Frontal cortex (tissue), 3 donors: ENCODE measurements at regions not wholly inside any gene's neighbourhood (a gene's known extent, or its start where the extent isn't known, plus 50 kb on each side); places are given as distances from the start of the nearest gene placed in this dataset.

Source experiments
- DNase-seq, 2 donors: peaks; one replicate each; pipeline ENCODE4 v3.0.0; 2012; ENCODE audit warnings: low spot score in 2 of 2
- FAIRE-seq: peaks from 2 replicates; lab custom pipeline; 2012; peaks lifted over from hg19 to GRCh38; lab: Jason Lieb, UNC
- donor health status: control.
- donor health status: control.
- donor health status: control.

DNA sequence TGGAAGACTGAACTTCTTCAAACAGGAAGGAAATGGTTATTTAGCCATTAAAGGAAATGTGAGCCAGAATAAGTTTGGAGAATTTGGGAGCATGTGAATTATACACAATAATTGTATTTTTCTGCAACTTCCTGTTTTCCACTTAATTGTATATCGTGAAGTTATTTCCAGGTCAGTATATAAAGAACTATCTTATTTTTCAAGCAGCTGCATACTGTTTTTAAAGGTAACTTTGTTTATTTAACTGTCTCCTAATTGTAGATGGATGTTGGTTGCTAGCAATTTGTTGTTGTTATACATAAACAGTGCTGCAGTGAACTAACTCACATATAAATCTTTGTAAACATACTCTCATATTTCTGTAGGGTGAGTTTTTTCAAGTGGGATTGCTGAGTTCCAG, 180.3 kb downstream of the HLX start:
- FAIRE-seq (no peak), DNase-seq (no peak)

DNA sequence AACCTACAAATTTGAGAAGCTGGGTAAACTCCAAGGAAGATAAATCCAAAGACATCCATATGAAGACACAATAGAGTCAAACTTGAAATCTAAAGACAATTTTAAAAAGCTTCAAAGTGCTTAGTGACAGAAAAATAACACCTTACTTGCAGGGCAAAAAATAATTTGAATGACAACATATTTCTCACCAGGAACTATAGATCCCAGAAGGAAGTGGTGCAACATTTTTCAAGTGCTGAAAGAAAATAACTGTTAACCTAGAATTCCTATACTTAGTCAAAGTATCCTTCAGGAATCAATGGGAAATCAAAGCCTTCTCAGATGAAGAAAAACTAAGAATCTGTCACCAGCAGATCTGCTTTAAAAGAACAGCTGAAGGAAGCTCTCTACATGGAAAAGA, 184.4 kb downstream of the HLX start:
- FAIRE-seq, result no peak
- DNase-seq, result no peak

DNA sequence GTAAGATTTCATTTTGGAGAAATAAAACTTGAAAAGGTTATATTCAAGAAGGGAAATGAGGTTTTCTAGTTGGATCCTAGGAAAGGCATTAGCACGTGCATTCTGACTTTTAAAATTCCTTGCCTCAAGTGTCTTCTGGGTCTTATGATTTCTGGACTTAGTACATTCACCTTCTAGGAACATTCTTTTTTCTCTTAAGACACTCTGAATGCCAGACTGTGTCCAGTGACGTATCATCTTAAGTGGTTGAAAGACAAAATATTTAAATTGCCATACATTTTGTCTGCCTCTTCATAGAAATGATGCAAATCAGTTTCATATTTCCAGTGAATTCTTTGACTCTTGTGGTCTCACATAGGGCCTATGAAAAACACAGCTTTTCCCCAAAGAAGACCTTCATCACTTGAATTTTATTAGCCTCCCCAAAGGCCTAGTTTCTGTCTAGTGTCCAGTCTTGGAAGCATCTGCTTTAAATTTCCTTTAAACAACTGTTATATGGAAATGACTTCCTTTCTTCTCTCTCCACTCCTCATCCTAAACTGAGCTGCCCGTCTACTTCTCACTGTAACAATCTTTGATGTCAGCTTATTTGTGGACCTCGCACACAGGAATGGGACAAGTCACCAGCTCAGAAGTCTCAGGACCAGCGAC, 187.2 kb downstream of the HLX start:
- no peak for DNase-seq
- no peak for FAIRE-seq

DNA sequence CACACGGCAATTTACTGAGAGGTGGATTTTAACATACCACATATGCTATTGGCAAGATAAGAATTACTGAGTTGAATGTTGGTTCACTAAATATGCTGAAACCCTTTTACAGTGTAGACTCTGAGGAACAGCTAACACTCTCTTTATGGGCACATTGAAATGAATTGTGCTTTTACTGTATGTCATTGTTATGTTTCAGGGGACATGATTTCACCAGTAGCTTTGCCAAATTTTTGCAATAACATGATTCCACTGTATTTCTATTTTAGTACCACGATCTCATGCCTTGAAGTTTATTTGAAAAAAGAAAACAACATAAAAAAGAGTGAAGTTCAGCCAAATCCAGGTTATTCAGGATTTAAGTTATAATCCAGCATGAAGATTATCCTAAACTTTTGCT, 188.5 kb downstream of the HLX start:
- DNase-seq (no peak), FAIRE-seq (no peak)

DNA sequence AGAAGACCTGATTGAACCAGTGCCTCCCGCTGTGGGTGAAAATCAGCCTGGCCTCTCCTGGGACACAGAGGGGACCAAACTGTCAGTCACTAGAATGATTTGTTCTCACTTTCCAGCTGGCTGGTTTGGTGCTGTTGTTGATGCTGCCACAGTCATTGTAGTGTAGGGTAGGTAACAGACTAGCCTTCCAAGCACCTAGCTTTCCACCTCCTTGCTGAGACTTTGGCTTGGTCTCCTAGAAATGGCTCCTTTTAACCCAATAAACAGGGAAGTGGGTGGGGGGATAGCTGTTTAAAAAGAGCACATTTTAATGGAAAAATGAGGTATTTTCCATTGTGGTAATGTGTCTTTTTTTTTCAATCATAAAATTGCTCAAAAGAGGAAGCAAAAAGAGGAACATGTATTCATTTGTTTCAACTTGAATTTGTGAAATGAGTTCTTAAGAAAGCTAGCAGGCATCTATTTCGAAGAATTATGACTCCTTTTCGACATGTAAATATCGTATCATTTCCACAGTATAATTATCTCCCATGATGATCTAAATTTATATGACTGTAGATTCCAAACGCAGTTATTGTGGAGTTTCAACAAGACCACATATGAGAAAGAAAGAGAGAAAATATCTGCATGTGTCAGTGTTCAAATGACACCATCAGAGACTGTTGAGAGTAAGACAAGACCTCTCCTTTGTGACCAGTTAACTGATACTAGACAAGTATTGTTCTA, 190.1 kb downstream of the HLX start:
- DNase-seq (no peak), FAIRE-seq (no peak)

DNA sequence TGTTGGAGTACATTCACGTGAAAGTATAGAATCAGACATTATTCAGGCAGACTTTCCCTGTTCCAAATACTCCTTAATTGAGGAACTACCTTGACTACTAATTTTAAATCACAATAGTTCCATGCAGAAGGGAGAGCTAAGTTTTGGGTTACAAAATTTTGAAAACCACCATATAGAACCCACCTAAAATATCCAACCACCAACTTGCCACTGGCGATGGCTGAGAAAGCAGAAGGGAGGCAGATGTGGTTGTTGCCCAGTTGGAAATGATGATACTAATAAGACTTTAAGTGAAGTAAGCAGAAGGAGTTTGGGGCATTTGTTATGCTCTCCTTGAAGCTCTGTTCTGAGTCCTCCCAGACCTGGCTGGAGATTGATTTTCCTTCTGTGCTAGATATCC, 190.7 kb downstream of the HLX start:
- DNase-seq (no peak), FAIRE-seq (no peak)

DNA sequence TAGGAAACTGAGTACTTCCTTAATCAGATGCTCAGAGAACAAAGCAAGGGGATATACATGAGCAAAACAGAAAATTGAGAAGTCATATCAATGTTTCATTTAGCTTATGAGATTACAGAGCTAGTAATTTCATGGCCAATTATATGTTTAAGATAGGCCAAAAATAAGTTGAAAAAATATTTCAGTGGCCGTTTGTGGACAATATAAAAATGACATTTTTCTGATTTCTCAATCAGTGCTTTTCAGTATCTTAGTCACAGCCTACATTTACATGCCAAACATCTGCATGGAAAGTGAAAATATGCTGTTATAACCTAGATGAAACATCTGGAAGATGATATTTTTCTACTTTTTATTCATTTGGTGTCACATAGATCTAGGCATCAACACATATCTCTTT, 192.5 kb downstream of the HLX start:
- FAIRE-seq, result no peak
- DNase-seq, result no peak

DNA sequence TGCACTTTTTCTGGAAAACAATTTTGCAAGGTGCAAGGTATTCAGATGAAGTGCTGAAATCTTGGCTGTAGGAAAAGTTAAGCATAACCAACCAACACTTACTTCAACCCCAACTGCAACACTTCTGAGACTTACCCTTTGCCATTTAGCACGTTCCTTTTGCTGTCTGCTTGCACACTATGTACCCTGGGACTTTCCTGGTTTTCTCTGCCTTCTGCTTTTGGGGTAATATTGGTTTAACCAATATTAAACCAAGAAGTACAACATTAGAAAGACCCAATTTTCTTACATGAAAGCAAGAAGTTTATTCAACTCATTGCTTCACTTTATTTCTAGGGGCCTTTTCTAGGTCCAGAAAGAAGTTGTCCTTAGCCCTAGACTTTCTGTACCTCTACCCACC, 193.0 kb downstream of the HLX start:
- no peak for FAIRE-seq

DNA sequence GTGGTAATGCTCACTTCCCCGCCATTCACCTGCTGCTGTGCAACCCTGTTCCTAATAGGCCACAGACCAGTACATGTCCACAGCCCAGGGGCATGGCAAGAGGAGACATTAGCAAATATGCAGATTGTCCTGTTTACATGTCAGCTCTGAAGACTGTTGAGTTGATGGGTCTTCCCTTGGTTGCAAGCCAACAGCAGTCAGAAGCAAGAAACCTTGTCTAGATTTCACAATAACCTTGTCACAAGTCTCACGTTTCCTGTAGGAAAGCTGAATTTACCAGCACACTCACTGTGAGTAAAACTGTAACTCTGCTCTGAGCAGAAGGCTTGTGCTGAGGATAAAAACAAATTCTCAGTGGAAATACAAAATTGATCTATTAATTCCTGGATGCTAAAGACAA, 195.1 kb downstream of the HLX start:
- FAIRE-seq (no peak), DNase-seq (no peak)

More for the DNA sequence above, 193.0 kb downstream of the HLX start:
- no peak for DNase-seq

DNA sequence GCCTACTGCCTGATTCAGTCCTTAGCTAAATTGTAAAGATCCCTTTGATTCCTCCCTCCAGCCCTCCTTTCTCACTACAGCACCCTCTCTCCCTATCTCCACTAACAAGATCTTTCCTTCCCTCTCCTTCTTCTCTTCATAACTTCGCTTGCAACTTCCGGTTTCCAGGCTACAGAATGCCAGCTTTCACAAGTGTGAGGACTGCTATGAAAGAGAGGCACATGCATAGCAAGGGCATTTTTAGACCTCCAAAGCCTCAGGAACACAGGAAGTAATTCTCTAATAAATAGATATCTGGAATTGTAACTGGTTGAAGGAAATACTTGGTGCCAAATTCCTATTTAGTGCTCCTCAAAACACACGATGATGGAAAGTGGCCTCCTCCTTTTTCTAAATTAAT, 196.7 kb downstream of the HLX start:
- FAIRE-seq (no peak), DNase-seq (no peak)

DNA sequence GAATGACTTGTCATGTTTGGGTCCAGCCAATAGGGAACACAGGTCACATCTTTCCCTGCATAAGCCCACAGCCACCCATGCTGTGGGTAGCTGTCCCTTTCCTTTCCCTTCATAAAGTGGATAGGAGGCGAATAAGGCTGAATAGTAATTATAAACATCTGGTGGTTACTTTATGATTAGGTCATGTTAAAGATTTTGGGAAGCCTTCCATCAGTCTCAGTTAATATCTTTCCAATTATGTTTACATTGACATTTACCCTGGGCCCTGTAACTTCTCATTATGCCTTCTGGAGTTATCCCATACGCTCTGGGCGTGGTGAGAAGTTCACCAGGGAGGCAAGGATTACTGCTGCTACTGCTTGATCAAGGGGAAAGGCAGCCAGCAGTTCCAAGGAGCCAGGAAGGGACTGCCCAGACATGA, 197.2 kb downstream of the HLX start:
- FAIRE-seq (no peak), DNase-seq (no peak)

DNA sequence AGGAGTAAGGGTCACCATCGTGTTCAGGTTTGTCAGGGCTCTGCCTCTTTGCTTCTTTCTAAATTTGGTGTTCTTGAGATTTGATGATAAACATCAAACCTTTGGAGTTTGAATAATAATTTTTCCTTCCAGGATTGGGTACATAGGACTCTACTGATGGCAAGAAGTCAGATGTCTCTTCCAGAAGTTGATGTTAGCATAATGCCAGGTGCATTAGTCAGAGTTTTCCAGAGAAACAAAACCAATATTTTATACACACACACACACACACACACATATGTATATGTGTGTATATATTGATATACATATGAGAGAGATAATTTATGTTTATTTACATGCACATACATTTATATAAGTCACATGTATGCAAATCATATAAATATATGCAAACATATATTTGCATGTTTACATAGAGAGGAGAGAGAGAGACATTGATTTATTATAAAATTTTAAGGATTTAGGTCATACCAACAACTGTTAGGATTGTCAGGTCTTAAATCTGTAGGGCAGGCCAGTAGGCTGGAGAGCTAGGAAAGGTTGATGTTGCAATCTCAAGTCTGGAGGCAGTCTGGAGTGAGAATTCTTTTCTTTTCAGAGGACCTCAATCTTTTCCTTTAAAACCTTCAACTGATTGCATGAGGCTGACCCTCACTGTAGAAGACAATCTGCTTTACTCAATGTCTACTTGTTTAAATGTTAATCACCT, 199.2 kb downstream of the HLX start:
- no peak for DNase-seq

DNA sequence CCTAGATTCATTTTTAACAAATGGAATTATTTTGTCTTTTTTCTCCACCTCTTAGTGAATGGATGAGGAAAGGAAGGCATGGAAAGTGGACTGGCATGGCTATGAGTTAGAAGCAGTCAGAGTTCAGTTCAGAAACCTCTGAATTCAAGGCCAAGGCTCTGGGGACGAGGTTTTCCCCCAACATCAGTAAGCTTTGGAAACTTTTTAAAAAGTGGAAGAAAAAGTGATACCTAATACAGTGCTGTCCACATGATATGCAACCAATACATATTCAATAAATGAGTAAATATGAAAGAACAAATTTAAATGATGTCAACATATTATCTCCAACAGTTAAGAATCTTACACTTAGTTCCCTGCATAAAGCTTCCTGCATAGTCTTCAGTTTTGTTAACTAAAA, 204.7 kb downstream of the HLX start:
- no peak for DNase-seq
- no peak for FAIRE-seq

More for the DNA sequence above, 199.2 kb downstream of the HLX start:
- FAIRE-seq, result no peak

DNA sequence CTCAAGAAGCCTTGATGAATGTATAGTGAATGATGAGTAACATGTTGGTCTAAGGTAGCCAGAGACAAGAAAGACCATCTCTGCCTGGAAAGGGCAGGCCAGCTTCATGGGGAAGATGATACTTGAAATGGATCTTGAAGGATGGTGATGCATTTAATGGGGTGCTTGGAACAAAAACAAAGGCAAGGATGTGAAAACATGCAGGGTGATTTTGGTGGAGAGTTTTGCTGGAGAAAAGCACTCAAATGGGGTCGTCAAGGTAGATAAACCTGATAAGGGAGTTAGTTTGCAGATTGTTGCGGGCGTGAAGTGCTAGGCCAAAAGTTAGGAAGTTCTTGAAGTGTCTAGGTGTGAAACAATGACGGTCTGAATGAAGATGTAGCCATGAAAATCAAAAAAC, 205.4 kb downstream of the HLX start:
- DNase-seq (no peak), FAIRE-seq (no peak)

DNA sequence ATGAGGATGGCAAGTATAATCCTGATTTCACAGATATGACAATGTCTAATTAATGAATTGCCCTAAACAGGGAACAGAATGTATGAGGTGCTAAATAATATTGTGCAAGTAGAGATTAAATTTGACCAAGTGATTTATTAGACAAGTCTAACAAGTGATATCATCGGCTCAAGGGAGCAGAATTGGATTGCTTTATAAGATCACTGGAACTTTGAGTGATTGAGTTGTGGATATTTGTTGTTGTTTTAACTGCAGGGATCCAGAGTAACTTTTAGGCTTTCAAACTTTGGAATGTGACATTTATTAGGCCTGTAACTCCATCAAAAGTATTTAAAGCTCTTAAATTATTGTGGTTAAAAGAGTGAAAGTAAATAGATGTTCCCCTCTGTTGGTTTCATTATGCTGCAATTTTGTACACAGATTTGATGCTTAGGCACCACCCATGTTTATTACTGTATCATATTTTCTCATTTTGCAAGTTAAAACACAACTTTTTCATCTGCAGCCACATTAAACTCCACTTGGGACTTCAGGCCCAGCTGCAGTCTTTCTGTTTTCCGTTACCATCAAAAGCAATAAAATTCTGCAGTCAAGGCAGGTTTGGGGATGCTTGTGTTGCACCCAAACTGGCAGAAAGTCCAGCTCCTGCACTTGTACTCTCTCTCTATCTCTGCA, 206.6 kb downstream of the HLX start:
- no peak for FAIRE-seq

DNA sequence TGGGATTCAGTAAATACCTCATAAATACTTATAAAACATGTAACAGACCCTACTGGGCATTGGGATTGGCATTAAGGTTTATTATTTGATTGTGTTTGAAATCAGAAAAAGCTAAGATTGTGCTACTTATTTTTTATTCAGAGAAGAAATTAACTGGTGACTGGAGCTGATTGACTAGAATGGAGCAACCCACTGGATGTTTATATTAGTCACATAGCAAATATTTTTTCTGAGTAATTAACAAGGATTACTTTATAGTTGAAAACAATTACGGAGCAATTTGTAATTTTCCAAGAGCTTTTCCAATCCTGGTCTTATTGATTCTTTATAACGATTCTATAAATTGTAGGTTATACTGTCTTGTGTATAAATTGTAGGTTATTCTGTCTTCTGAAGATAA, 208.7 kb downstream of the HLX start:
- no peak for DNase-seq
- FAIRE-seq, result no peak

More for the DNA sequence above, 206.6 kb downstream of the HLX start:
- no peak for DNase-seq

DNA sequence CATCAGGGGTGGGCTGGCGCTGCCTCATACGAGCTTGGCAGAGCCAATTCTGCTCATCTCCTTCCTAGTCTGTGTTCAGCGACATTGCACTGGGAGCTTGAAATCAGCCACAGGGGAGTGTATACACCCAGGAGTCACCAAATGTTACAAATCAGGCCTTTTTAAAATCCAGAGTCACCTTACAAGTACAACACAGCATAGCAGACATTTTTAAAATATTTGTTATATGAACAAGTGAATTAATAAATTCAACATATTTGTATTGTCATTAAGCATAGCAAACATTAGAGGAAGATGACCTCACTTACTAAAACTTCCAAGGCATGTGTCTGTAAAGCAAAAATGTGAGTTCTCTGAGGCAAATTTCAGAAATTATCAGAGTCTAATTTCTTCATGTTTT, 210.0 kb downstream of the HLX start:
- no peak for DNase-seq
- FAIRE-seq, result no peak

DNA sequence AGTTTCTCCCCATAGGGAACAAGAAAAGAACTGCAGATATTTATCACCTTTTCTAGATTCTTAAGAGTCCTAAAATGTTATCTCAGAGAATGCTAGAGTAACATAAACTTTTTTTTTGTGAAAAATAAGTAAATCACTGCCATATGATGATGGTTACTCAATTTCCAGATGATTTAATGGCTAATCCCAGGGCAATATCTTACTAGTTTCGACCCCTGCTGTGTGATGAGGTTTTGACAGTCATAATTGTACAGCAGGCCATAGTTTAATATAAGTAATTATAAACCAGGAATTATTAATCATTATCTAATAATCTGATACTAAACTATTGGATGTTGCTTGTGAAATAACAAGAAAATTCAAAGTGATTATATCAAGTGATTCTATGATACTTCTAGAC, 210.6 kb downstream of the HLX start:
- DNase-seq, result no peak
- FAIRE-seq, result no peak

DNA sequence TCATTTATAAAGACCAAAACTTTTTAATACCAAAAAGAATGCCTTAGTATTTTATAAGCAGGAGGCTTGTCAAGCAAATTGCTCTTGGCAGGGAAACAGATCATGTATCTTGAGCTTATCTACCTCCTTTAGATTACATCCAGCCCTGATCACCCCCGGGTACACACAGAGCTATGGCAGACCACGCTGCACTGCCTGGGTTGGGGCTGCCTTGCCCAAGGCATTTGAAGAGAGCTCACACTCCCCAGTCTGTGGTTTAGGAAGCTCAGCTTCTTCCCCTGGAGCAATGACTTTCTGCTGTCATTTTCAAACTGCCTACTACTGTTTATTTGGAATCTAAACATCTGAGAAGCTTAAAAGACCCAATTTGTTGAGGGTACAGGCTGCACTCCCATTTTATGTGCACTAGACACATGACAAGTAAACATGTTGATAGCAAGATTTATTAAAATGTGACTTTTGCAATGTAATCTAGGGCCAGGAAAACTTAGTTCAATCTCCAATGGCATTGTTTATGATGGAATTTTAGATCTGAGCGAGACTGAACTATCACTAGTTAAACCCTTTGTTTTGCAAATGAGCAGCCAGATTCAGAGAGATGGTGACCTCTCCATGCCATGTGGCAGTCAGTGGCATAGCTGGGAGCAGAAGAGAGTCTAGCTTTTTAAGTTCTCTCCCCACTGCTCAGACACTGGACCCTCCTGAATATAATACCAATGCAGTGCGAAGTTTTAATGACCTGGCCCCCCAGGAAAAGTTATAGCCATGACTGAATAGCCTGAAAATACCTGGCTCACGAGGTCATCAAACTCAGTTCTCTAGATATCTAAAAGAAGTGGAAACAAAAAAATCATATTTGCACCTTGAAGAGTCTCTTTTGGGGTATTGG, 214.9 kb downstream of the HLX start:
- DNase-seq (no peak), FAIRE-seq (no peak)
